HCT116 (cell line): ENCODE measurements at regions not wholly inside any gene's neighbourhood (a gene's known extent, or its start where the extent isn't known, plus 50 kb on each side); places are given as distances from the start of the nearest gene placed in this dataset.

ENCODE experiments used
- CEBPB ChIP-seq: IDR thresholded peaks from 2 replicates; pipeline ENCODE4 v1.6.1; 2012; ENCODE audit warnings: low read depth
- EZH2 ChIP-seq: fragments of 200-600 bp; sonication (generic); IDR thresholded peaks from 2 replicates; pipeline ENCODE4 v1.6.1; 2017; ENCODE audit warnings: antibody characterized with exemption, mixed run types
- JUND ChIP-seq: IDR thresholded peaks from 2 replicates; pipeline ENCODE4 v1.6.1; 2012
- POLR2A ChIP-seq: IDR thresholded peaks from 2 replicates; pipeline ENCODE4 v1.7.0; 2011; ENCODE audit warnings: borderline replicate concordance; ENCODE audit not compliant: insufficient read depth, insufficient read length; ENCODE audit errors: extremely low read depth
- POLR2AphosphoS5 ChIP-seq: IDR thresholded peaks from 2 replicates; pipeline ENCODE4 v1.6.1; 2011; ENCODE audit warnings: mild to moderate bottlenecking, low read depth, low read length, moderate library complexity
- RAD21 ChIP-seq: IDR thresholded peaks from 2 replicates; pipeline ENCODE4 v1.6.1; 2012; ENCODE audit warnings: low read depth, mild to moderate bottlenecking
- ZNF274 ChIP-seq: fragments of 200-500 bp; sonication (Bioruptor generic); IDR thresholded peaks from 2 replicates; pipeline ENCODE4 v1.6.1; 2014; ENCODE audit warnings: mild to moderate bottlenecking, low read depth, low read length, inconsistent platforms
- TF ChIP-seq, protein P1 (sequence below), 3 experiments: fragments of 200-600 bp in 1 of 3; sonication (generic) in 1 of 3; IDR thresholded peaks in 2 of 3; conservative IDR thresholded peaks in 1 of 3; 2 replicates each; pipeline ENCODE4 v1.5.1; 2012 to 2017; ENCODE audit warnings: low read depth in 2 of 3, low read length in 2 of 3, antibody characterized with exemption in 1 of 3, borderline replicate concordance in 1 of 3, control low read depth in 1 of 3, mild to moderate bottlenecking in 1 of 3, mixed read lengths in 1 of 3, mixed run types in 1 of 3, moderate library complexity in 1 of 3; ENCODE audit not compliant: insufficient read depth in 1 of 3

DNA sequence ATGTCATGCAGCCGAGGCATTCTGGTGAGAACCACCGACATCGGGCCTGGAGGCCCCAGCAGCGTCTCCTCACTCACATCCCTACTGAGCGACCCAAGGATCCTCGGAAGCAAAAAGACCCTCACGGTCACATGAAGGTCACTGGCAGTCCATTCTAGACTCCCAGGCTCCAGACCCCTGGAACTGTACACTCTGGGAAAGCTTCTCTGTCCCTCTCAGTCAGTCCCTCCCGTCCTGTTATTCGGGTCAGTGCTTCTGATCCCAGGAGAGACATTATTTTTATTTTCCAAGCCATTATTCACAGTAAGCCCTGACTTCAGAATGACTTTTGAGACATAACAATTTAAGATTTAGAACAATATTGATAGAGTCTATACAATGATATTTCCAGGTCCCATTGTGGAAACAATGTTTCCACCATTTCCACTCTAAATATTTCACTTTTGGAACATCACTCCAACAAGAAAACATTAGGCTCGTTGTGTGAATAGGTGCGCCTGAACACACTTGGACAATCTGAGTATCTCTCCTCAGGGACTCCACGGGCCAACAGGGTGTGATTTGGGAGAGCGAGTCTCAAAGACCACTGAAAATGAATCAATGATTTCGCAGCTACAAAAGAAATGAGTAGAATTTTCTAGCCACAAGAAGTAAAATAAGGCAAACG lies 199.7 kb downstream of the SOD2 start:
- TF ChIP-seq CEBPB (no peak), POLR2A (no peak), RAD21 (no peak), EZH2 (no peak), JUND (no peak), POLR2AphosphoS5 (no peak), ZNF274 (no peak)
- TF ChIP-seq, protein P1, sequence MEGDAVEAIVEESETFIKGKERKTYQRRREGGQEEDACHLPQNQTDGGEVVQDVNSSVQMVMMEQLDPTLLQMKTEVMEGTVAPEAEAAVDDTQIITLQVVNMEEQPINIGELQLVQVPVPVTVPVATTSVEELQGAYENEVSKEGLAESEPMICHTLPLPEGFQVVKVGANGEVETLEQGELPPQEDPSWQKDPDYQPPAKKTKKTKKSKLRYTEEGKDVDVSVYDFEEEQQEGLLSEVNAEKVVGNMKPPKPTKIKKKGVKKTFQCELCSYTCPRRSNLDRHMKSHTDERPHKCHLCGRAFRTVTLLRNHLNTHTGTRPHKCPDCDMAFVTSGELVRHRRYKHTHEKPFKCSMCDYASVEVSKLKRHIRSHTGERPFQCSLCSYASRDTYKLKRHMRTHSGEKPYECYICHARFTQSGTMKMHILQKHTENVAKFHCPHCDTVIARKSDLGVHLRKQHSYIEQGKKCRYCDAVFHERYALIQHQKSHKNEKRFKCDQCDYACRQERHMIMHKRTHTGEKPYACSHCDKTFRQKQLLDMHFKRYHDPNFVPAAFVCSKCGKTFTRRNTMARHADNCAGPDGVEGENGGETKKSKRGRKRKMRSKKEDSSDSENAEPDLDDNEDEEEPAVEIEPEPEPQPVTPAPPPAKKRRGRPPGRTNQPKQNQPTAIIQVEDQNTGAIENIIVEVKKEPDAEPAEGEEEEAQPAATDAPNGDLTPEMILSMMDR (IDR thresholded peaks at IDR 0.05 in 2 of 3, conservative IDR thresholded peaks at IDR 0.05 in 1 of 3; ENCODE audit: borderline replicate concordance in 1 of 3, insufficient read depth in 1 of 3, low read depth in 2 of 3, low read length in 2 of 3) = no peak
